NCI-H1694 (cell line): ENCODE measurements at regions not wholly inside any gene's neighbourhood (a gene's known extent, or its start where the extent isn't known, plus 50 kb on each side); places are given as distances from the start of the nearest gene placed in this dataset.

Source experiments
- DNase-seq: peaks from one replicate; lab custom pipeline; 2025; lab: John Stamatoyannopoulos, UW

DNA sequence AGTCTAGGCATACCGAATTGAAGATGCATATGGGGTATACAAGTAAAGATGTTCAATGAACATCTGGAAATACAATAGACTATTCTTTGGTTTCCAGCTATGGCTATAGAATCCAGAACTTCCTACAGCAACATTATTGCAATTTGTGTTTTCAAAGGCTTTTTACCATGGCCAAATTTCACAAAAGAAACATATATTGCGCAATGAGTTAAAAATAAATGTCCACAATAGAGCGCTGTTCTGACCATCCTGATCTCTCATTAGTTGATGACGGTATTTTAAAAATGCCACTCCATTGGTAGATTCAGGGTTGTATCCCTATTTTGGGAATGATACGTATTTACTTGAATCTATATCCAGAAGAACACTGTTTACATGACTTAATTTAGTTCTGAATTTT is 139.2 kb downstream of the LINC00632 start:
- DNase-seq, result no peak

DNA sequence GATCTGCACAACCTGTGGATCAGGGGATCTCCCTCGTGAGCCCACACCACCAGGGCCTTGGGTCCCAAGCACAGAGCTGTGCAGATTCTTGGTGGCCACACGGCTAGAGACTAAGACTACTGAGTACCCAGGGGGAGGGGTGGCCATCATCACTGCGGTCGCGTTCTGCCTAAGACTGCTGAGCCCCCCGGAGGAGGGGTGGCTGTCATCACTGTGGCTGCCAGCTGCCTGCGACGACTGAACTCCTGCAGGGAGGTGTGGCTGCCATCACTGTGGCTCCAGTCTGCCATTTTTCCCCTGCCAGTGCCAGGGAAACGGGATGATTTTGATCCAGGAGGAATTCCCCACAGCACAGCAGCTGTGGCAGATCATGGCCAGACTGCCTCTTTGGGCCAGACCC is 141.7 kb upstream of the SPANXB1 start:
- no peak for DNase-seq

- no peak for DNase-seq
These were observed 135.9 kb upstream of the SPANXB1 start for GRCh38 chrX:140866446-140866845.

DNA sequence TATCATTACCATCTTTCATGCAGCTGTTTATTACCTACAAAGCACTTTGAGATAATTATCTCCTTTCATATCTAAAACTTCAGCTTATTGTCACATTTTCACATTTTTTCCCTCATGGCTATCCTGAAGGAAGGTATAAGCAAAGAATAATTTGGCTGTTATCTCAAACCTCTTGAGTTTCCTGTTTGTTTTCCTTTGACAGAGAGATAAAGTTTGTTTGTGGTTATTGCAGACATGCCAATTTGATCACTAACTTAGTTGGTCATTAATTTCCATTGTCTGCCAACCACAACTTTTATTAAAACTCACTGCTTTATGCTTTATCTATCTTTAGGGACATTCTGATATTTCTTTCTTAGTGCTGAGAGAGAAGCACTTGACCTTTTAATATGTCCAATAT is 89.8 kb upstream of the SPANXB1 start:
- DNase-seq, result no peak

DNA sequence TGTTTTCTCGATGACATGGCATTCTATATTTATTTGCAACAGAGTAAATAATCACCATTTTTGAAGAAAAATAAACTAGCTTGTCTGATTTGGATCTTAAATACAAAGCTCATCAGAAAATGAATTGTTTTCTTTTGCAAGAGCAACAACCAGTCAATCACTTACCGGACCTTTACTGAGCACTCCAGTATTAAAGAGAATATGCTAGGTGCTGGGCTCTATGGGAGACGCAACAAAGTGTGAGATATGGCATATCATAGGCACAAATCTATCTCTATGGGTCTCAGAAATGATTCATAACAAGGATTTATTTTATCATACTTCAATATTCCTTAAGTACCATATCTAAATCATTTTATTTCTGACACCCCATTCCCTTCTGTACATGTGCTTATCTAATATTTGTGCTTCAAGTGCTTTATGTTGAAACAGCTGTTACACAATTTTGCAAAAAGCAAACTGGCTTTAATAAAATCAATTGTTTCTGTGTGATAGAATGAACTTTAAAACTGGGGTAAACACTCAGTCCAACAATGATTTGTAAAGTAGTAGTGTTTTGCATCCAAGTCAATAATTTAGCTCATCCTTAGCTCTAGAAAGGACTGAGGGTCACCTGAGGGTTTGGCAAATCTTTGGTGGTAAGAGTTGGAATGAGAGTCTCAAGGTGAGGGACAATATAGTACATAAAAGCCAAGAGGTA is 88.4 kb upstream of the SPANXB1 start:
- DNase-seq, result no peak

DNA sequence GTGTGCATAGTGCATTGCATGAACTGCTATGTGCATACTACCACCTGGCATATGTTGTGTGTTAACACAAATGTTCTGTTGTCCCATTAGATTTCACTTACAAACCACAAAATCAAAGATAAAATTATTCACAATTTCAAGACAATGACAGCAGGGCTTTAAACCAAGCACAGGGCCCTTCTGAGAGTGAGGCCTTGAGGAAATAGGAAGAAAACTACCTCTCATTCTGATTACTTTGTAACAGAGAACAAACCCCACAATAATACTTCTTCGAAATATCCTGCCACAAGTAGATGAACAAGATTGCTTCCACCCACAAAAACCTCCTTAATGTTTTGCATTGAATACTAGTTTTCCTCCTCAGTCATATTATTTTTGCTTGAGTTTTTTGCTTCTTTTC is 85.5 kb upstream of the SPANXB1 start:
- DNase-seq, result no peak

DNA sequence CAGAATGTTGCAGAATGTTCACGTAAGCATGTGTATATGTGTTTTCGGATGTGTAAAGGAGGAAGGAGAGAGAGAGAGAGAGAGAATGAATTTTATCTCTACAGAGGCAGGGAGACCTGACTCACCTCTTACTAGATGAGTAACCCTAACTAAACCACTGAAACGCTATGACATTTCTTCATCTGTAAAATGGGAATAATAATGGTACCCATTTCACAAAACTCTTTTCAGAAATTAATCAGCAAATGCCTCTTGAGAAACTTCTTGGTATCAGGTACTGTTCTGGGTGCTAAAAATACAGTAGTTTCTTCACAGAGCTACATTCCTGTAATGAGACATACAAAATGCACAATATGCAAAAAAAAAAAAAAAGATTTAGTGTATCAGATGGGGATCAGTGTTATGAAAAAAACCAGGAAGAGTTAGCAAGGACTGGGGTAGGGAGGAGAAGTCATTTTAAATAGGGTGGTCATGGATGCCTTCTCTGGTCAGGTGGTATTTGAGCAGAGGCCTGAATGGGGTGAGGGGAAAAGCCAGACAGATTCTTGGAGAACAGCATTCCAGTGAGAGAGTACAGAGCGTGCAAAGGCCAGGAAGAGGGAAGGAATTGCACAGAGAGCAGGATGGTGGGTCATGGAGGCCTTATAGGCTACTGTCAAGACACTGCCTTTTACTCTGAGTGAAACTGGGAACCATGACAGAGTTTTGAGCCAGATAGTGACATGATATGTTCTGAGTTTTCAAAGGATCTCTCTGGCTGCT is 84.9 kb upstream of the SPANXB1 start:
- DNase-seq, result no peak

DNA sequence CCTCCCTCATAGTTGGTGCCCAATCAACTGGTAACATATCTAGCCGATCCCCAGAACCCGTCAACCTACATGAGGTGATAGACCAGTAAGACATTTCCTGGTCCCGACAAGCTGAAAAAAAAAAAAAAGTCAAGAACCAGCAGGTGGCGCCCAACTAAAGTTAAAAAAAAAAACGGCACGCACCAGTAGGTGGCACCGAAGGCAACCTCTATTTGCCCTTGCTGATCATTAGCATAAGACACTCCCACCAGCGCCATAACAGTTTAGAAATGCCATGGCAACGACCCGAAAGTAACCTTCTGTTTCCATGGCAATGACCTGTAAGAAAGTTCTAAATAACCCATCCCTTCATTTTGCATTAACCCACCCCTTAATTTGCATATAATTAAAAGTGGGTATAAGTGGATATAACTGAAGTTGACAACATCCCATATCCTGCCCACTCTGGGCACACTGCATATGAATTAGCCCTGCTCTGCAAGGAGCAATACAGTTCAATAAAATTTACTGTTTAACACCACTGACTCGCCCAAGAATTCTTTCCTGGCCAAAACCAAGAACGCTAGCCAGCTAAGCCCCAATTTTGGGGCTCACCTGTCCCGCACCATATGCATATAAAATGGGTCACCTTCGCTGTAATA is 83.9 kb upstream of the SPANXB1 start:
- peak; percentile 67 for DNase-seq

DNA sequence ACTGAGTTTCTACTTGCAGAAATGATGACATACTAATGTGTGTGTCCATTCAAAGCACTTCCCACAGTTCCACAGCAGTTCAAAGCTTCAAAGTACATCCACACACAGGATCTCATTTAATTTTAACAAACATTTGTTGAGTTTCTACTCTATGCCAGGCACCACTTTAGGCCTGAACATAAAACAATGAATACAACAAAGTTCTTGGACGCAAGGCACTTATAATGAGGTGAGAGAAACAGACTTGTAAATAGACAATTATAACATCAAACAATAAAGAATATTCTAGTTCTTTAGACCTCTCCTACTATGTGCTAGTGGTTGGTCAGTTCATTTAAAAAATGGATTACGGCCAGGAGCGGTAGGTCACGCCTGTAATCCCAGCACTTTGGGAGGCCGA is 82.0 kb upstream of the SPANXB1 start:
- DNase-seq, result no peak

- DNase-seq, result no peak
These were observed 79.3 kb upstream of the SPANXB1 start for GRCh38 chrX:140923118-140923517.

- no peak for DNase-seq
These were observed 73.7 kb upstream of the SPANXB1 start for GRCh38 chrX:140928739-140929138.

DNA sequence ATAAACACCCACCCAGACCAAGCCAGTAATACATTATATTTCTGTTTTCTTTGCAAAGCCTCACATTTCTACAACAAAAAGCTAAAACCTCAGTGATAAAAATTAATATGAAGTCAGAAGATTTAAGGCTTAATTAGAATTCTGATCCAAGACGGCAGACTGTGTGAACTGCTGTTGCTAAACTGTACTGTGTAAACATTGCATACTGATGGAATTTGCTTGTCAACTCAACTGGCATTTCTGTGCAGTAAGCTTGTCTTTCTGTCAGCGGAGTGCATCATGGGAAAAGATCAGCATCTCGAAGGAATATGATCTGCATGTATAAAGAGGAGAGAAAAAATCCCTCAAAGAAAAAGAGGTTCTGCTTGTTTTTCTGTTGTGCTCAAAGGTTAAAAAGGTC is 69.4 kb upstream of the SPANXB1 start:
- DNase-seq, result no peak

DNA sequence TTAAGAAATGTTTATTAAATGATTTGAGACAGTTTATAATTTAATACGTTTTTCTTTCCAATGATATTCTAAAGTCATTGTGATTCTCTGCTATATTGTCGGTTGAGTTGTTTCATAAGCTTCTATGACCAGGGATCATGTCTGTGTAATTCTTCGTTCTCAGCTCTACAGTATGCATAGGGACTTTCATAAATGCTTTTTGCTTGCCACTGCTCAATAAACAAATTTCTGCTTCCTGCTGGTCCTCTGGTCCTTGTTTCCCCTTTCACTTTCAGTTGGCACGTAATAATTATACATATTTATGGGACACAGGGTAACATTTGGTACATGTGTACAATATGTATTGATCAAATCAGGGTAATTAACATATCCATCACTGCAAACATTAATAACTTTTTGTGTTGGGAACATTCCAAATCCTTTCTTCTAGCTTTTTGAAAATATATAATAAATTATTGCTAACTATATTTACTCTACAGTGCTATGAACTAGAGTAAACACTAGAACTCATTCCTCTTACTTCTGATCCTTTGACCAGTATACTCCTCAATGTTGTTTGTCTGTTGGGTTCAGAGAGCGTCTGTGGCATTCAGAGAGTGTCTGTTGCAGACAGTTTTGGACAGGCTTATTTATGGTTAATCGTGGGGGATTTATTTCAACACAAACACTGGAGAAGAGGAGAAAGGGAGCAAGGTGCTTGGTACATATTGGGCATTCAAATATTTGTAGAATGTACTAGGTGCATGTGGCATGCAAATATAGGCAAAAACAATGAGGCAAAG is 68.3 kb upstream of the SPANXB1 start:
- DNase-seq, result no peak

- no peak for DNase-seq
These were observed 58.9 kb upstream of the SPANXB1 start for GRCh38 chrX:140943513-140943912.

- no peak for DNase-seq
These were observed 57.7 kb upstream of the SPANXB1 start for GRCh38 chrX:140944710-140945109.

DNA sequence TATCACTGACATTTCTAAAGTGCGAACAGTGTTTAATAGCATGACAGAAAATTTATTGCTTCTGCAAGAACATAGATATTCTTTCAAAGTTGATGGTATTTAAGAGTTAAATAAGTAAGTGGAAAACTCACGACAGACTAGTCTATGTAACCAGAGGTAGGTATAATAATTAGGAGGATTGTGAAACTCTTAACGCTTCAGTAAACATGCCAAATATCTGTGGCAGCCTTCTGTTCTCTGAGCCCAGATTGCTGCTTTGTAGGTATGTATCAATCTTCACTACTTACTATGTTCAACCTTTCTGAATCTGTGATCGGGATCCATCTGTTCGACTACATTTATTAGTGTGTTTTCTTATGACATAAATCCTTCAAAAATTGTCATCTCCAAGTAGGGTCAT is 53.6 kb upstream of the SPANXB1 start:
- DNase-seq, result no peak

DNA sequence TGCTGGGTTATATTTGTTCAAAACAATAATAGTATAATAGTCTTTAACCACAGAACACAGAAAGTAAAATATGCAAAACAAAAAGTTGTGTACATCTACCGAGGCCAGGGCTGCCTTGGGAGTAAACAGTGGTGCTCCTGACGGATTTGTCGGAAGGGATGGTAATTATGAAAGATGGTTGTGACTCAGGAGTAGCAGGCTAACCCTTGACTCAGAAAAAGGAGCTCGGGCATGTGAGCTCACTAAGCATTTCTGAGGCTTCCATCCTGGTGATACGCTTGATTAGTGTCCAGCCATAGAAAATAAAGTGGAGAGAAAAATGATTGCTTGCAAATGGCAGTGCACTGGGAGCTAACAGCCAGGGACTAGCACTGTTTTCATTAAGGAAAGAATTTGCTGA is 53.2 kb upstream of the SPANXB1 start:
- DNase-seq, result no peak
